SK-N-SH treated with all-trans-retinoic acid at 6 μM for 48 hours (cell line): ENCODE measurements at regions not wholly inside any gene's neighbourhood (a gene's known extent, or its start where the extent isn't known, plus 50 kb on each side); places are given as distances from the start of the nearest gene placed in this dataset.

ENCODE experiments used
- ARNTL ChIP-seq: fragments of 450-650 bp; formaldehyde crosslinking; IDR thresholded peaks from 2 replicates; pipeline ENCODE4 v1.5.0; 2020; ENCODE audit warnings: low read depth, mild to moderate bottlenecking, moderate library complexity, borderline replicate concordance
- ESRRG ChIP-seq: fragments of 250-450 bp; sonication (Bioruptor Pico); IDR thresholded peaks from 2 replicates; pipeline ENCODE4 v1.6.1; 2021; ENCODE audit warnings: mild to moderate bottlenecking
- ISL1 ChIP-seq: fragments of 250-450 bp; sonication (Bioruptor Pico); IDR thresholded peaks from 2 replicates; pipeline ENCODE4 v2.1.2; 2022; ENCODE audit warnings: mild to moderate bottlenecking, moderate library complexity
- OSR1 ChIP-seq: fragments of 250-450 bp; sonication (Bioruptor Pico); IDR thresholded peaks from 2 replicates; pipeline ENCODE4 v1.8.0; 2022; ENCODE audit warnings: moderate library complexity, mild to moderate bottlenecking, inconsistent platforms
- PATZ1 ChIP-seq: fragments of 250-450 bp; sonication (Bioruptor Pico); IDR thresholded peaks from 2 replicates; pipeline ENCODE4 v1.8.0; 2020; ENCODE audit warnings: mild to moderate bottlenecking, moderate library complexity, borderline replicate concordance
- PPARA ChIP-seq: fragments of 250-450 bp; sonication (Bioruptor Pico); IDR thresholded peaks from 2 replicates; pipeline ENCODE4 v1.5.0; 2020; ENCODE audit warnings: mild to moderate bottlenecking, borderline replicate concordance
- RARB ChIP-seq: fragments of 250-450 bp; sonication (Bioruptor Pico); IDR thresholded peaks from 2 replicates; pipeline ENCODE4 v1.8.0; 2021; ENCODE audit warnings: mild to moderate bottlenecking, moderate library complexity
- SNAI2 ChIP-seq: fragments of 250-450 bp; sonication (Bioruptor Pico); IDR thresholded peaks from 2 replicates; pipeline ENCODE4 v1.5.0; 2020; ENCODE audit warnings: mild to moderate bottlenecking, moderate library complexity
- TCF4 ChIP-seq: fragments of 250-450 bp; sonication (Bioruptor Pico); IDR thresholded peaks from 2 replicates; pipeline ENCODE4 v1.8.0; 2021; ENCODE audit warnings: mild to moderate bottlenecking, moderate library complexity, borderline replicate concordance
- TOX ChIP-seq: fragments of 250-450 bp; sonication (Bioruptor Pico); IDR thresholded peaks from 2 replicates; pipeline ENCODE4 v1.8.0; 2021; ENCODE audit warnings: mild to moderate bottlenecking, moderate library complexity, borderline replicate concordance
- ZFP30 ChIP-seq: fragments of 450-650 bp; formaldehyde crosslinking; IDR thresholded peaks from 2 replicates; pipeline ENCODE4 v1.5.0; 2022; ENCODE audit warnings: mild to moderate bottlenecking, moderate library complexity
- ZNF70 ChIP-seq: fragments of 450-650 bp; formaldehyde crosslinking; IDR thresholded peaks from 2 replicates; pipeline ENCODE4 v1.5.0; 2020; ENCODE audit warnings: mild to moderate bottlenecking, moderate library complexity
- TF ChIP-seq, protein P1 (sequence below): fragments of 250-450 bp; sonication (Bioruptor Pico); IDR thresholded peaks from 2 replicates; pipeline ENCODE4 v1.5.1; 2020; ENCODE audit warnings: low read depth, mild to moderate bottlenecking, moderate library complexity

GRCh38 chr2:198756166-198756565 lies 701.6 kb downstream of the SATB2 start:
- TF ChIP-seq ZNF70 (CRISPR knock-in tag) (no peak), PPARA (CRISPR knock-in tag) (no peak), OSR1 (no peak), RARB (CRISPR knock-in tag) (no peak), ESRRG (CRISPR knock-in tag) (no peak), ISL1 (CRISPR knock-in tag) (no peak), ZFP30 (no peak), SNAI2 (no peak), PATZ1 (CRISPR knock-in tag) (no peak), ARNTL (CRISPR knock-in tag) (no peak), TOX (CRISPR knock-in tag) (no peak), TCF4 (CRISPR knock-in tag) (no peak)
- TF ChIP-seq, protein P1, sequence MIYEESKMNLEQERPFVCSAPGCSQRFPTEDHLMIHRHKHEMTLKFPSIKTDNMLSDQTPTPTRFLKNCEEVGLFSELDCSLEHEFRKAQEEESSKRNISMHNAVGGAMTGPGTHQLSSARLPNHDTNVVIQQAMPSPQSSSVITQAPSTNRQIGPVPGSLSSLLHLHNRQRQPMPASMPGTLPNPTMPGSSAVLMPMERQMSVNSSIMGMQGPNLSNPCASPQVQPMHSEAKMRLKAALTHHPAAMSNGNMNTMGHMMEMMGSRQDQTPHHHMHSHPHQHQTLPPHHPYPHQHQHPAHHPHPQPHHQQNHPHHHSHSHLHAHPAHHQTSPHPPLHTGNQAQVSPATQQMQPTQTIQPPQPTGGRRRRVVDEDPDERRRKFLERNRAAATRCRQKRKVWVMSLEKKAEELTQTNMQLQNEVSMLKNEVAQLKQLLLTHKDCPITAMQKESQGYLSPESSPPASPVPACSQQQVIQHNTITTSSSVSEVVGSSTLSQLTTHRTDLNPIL (CRISPR knock-in tag) = no peak
